ENCODE measurements at regions not wholly inside any gene's neighbourhood (a gene's known extent, or its start where the extent isn't known, plus 50 kb on each side); places are given as distances from the start of the nearest gene placed in this dataset.

DNA sequence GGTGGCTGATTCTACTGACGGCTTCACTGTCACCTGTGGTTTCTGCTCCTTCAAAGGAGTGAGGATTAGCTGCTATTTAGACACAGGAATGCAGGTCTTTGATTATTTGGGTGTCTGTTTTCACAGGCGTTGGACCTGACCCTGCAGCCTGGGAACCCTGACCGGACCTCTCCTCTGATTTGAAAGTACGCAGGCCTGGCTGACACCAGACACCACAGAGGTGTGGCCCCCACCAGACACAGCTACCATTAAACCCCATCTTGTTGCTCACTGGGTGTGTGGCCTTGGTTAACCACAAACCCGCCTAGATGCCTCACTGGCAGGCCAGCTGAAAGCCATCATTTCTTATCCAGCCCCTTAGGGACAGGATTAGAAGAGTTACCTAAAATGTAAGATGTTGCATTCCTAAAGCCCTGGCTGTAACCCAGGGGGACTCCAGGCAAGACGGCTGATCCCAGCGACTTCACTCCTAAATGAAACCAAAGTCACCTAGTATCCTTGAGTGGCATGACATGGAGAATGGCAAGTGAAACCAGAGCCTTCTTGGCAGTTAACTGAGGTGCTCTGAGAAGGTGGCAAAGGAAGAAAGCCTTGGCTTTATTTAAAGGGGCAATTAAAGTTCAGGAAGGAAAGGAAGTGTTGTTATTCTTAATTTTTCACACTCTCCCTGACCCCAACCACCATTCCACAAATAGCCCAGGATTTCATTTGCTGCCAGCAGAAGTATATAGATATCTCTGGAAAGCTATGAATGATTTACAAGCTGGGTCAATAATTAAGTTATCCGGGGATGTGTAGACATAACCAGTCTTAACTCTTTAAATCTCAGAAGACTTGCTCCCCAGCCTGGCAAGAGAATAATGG, 169.9 kb downstream of the QRSL1 start:
- H3K9me3 Mint-ChIP-seq = no peaks in the 10 kb centered on the region
- ATAC-seq (replicated peaks in 1 of 2) (peak in 1 of 2 donors; percentile 37), DNase-seq (no peak)
- peaks cover 20% of the 10 kb centered on the region for H3K27me3 Mint-ChIP-seq (ENCODE audit: low read depth)
- H3K4me1 Mint-ChIP-seq (ENCODE audit: low read depth) = no peaks in the 10 kb centered on the region
- no peak overlapping the region for H3K27ac Mint-ChIP-seq
- H3K4me3 Mint-ChIP-seq = no peak overlapping the region
- no peaks in the 10 kb centered on the region for H3K36me3 Mint-ChIP-seq (ENCODE audit: insufficient read depth in 2 of 2)

DNA sequence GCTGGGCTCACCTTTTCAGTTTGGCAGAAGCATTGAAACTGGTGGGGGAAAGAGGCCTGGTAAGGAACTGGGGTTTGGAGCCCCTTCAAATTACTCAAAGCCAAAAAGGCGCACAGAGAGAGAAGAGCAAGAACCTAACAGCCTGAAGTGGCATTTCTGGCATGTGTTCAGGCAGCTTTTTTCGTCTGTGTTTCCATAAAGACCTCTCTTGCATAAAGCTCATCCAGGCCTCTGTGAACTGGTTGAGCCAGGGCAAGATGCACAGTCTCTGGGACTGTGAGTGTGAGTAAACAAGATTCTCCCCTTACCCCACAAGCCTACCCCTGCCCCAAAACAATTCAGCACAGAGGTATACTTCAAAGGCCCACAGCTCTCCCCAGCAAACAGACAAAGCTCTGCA, 167.8 kb downstream of the QRSL1 start:
- Mint-ChIP-seq H3K4me1 (ENCODE audit: low read depth) (no peaks in the 10 kb centered on the region), H3K9me3 (no peaks in the 10 kb centered on the region), H3K27me3 (ENCODE audit: low read depth) (peaks cover 34% of the 10 kb centered on the region), H3K4me3 (no peak overlapping the region), H3K27ac (no peak overlapping the region), H3K36me3 (ENCODE audit: insufficient read depth in 2 of 2) (no peaks in the 10 kb centered on the region)
- DNase-seq (no peak), ATAC-seq (replicated peaks in 1 of 2) (no peak)

DNA sequence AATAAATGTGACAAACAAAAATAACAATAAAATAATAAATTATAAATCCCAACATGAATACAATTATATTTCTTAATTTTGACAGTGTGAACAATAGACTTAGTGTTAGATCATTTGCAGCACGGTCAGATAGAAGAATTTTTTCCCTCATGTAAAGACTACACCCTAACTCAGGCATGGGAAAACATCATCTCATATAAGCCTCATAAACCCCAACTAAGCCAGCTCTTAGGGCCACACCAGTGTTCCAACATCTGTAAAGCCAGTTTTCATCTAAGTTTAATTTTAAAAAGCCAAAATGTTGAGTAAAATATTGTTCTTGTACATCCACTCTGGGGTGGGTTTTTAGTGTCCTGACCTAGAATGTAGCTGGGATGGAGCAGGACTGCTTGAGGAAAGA, 167.4 kb downstream of the QRSL1 start:
- DNase-seq = no peak
- no peak overlapping the region for H3K4me3 Mint-ChIP-seq
- no peaks in the 10 kb centered on the region for H3K9me3 Mint-ChIP-seq
- H3K4me1 Mint-ChIP-seq (ENCODE audit: low read depth) = no peaks in the 10 kb centered on the region
- H3K36me3 Mint-ChIP-seq (ENCODE audit: insufficient read depth in 2 of 2) = no peaks in the 10 kb centered on the region
- no peak overlapping the region for H3K27ac Mint-ChIP-seq
- ATAC-seq (replicated peaks in 1 of 2) = no peak
- H3K27me3 Mint-ChIP-seq (ENCODE audit: low read depth) = peaks cover 34% of the 10 kb centered on the region

DNA sequence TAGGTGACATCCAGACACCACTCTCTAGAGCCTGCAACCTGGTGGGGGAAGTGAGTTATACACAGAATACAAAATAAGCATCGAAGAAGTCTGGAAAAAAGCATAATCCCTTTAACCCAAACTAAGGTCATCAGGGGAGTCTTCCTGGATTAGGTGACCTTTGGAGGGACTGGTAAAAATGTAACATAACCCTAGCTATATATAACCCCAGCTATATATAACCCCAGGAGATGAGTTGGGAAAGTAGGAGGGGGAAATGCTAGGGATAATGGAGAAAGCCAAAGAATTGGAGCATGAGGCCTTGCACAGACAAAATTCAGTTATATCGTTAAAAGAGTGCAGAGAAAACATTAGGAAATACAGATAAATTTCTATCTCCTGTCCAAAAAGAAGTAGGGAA, 164.8 kb downstream of the QRSL1 start:
- ATAC-seq (replicated peaks in 1 of 2) = no peak
- no peak overlapping the region for H3K4me3 Mint-ChIP-seq
- no peak overlapping the region for H3K27ac Mint-ChIP-seq
- peaks cover 17% of the 10 kb centered on the region for H3K27me3 Mint-ChIP-seq (ENCODE audit: low read depth)
- H3K4me1 Mint-ChIP-seq (ENCODE audit: low read depth) = no peaks in the 10 kb centered on the region
- no peaks in the 10 kb centered on the region for H3K36me3 Mint-ChIP-seq (ENCODE audit: insufficient read depth in 2 of 2)
- H3K9me3 Mint-ChIP-seq = no peaks in the 10 kb centered on the region
- DNase-seq = no peak

DNA sequence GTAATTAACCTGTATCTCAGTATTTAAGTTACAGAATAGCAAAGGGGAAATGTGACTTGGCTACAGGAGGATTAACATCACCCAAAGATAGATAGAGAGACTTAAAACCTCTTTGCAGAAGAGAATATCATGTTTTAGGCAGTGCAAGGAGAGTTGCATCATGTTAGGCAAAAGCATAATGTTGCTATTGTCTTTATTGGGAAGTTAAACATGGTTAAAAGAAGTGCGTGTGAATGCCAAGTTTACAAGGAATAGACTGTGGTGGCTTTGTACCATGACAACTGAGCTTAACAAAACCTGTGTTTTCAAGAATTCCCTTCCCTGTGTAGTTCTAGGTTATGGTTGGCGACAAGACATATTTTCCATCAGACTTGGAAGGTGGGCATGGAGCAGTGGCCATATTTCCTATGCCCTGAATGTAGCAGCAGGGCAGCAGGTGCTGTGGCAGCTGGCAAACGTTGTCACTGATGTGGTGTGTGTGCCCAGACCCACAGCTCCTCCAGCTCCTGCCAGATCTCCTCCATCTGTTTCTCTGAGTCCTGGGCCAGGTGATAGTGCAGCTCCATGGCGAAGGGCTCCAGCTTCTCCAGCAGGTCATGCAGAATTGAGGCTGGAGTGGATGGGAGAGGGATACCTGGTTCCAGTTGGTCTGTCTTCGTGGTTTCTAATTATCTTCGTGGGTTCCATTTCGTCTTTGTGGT, 163.3 kb downstream of the QRSL1 start:
- H3K27me3 Mint-ChIP-seq (ENCODE audit: low read depth) = peaks cover 17% of the 10 kb centered on the region
- H3K36me3 Mint-ChIP-seq (ENCODE audit: insufficient read depth in 2 of 2) = no peaks in the 10 kb centered on the region
- DNase-seq = no peak
- H3K9me3 Mint-ChIP-seq = no peaks in the 10 kb centered on the region
- no peak overlapping the region for H3K4me3 Mint-ChIP-seq
- H3K27ac Mint-ChIP-seq = no peak overlapping the region
- ATAC-seq (replicated peaks in 1 of 2) = no peak
- no peaks in the 10 kb centered on the region for H3K4me1 Mint-ChIP-seq (ENCODE audit: low read depth)

DNA sequence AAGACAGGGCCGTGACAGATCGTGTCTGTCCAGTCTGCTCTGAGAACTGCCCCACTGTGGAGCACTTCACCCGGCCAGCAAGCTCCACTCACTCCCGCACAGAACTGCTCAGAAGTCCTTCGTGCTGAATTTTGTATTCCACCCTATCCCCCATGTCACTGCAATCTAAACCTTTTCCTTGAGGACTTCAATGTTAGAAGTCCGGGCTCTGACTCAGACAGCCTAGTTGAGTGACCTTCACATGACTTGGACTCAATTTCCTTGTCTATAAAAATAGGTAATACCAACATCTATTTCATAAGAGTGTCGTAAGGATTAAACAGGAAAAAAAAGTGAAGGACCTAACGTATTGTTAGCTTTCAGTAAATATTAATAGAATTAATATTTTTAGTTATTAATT, 161.6 kb downstream of the QRSL1 start:
- H3K4me3 Mint-ChIP-seq = no peak overlapping the region
- DNase-seq (no peak), ATAC-seq (replicated peaks in 1 of 2) (no peak)
- H3K36me3 Mint-ChIP-seq (ENCODE audit: insufficient read depth in 2 of 2) = no peaks in the 10 kb centered on the region
- no peaks in the 10 kb centered on the region for H3K9me3 Mint-ChIP-seq
- peaks cover 23% of the 10 kb centered on the region for H3K27me3 Mint-ChIP-seq (ENCODE audit: low read depth)
- H3K4me1 Mint-ChIP-seq (ENCODE audit: low read depth) = no peaks in the 10 kb centered on the region
- no peak overlapping the region for H3K27ac Mint-ChIP-seq

DNA sequence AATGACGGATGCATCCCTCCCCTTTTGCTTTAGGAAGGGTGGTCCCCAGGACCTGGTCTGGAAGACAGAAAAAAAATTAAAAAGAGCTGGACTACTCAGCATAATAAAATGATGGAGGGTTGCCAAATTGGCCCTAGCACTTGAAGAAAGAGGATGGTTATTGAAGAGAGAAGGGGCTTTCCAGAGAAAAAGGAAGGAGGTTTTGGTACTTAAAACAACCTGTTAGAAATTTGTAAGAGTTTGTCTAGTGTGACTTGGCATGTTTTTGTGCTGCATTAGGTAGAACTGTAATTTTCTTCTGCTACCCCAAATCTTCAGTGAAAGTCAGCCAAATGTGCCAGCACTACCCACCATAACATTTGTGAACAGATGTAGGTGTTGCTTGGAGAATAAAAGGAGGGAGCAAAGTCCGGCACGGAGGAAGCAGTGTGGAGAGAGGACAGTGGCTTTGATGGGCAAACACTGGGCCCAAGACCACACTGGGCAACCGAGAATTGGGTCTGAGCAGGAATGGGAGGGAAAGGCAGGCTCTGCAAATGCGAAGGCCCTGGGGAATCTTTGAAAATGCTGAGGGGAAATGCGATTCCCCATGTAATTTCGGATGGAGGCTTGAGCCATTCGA, 160.9 kb downstream of the QRSL1 start:
- no peak overlapping the region for H3K4me3 Mint-ChIP-seq
- peaks cover 23% of the 10 kb centered on the region for H3K27me3 Mint-ChIP-seq (ENCODE audit: low read depth)
- no peaks in the 10 kb centered on the region for H3K9me3 Mint-ChIP-seq
- DNase-seq = no peak
- H3K27ac Mint-ChIP-seq = no peak overlapping the region
- no peaks in the 10 kb centered on the region for H3K4me1 Mint-ChIP-seq (ENCODE audit: low read depth)
- ATAC-seq (replicated peaks in 1 of 2) = no peak
- H3K36me3 Mint-ChIP-seq (ENCODE audit: insufficient read depth in 2 of 2) = no peaks in the 10 kb centered on the region

DNA sequence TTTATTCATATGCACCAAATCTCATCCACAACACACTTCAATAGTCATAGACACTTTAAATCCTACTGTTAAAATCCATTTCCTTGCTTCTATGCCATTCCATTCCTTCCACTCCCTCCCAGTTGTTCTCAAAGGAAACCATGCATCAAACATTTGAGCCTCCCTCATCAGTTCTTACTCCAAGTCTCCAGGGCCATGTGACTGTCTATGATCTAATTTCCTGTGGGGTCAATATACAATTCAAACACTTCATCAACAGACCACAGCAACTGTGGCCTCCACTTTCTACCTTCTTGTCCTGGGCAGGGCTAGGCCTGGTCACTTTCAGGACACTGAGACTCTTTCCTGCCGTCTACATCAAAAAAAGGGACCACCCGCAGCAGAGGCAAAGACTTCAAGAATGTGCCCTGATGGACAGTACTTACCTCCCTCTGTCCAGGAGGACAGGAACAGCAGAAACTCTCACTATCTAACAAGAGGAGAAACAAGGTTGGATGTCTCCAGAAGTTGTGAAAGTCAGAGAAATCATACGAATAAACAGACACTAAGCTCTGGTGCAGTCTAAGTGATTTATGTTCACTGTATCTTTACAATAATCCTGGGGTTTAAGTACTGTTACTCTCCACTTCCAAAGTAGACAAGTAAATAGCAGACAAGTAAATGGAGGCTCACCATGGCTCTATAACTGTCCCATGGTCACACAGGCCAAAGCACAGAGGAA, 160.2 kb downstream of the QRSL1 start:
- Mint-ChIP-seq H3K27ac (no peak overlapping the region), H3K4me1 (ENCODE audit: low read depth) (no peaks in the 10 kb centered on the region), H3K4me3 (no peak overlapping the region), H3K9me3 (no peaks in the 10 kb centered on the region), H3K27me3 (ENCODE audit: low read depth) (peaks cover 23% of the 10 kb centered on the region), H3K36me3 (ENCODE audit: insufficient read depth in 2 of 2) (no peaks in the 10 kb centered on the region)
- ATAC-seq (replicated peaks in 1 of 2) = no peak
- DNase-seq = no peak

DNA sequence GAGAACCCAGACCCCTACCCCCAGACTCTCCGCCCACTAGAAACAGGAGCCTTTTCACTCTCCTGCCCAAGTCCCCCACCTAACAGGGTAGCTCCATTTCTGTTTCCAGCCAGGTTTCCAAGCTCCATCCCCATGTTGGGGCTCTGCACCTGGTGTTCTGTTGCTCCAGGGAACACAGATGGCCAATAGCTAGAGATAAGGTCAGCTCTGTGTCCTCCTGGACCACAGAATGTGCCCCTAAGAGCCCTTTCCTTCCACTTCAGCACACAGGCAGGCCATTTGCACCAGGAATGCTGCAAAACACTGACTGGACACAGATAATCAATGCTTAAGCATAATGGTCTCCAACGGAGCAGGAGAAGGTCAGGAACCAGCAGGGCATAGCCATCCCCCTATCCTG, 159.4 kb downstream of the QRSL1 start:
- Mint-ChIP-seq H3K27me3 (ENCODE audit: low read depth) (peaks cover 14% of the 10 kb centered on the region), H3K4me3 (no peak overlapping the region), H3K9me3 (no peaks in the 10 kb centered on the region), H3K4me1 (ENCODE audit: low read depth) (no peaks in the 10 kb centered on the region), H3K36me3 (ENCODE audit: insufficient read depth in 2 of 2) (no peaks in the 10 kb centered on the region), H3K27ac (no peak overlapping the region)
- ATAC-seq (replicated peaks in 1 of 2) = no peak
- no peak for DNase-seq

DNA sequence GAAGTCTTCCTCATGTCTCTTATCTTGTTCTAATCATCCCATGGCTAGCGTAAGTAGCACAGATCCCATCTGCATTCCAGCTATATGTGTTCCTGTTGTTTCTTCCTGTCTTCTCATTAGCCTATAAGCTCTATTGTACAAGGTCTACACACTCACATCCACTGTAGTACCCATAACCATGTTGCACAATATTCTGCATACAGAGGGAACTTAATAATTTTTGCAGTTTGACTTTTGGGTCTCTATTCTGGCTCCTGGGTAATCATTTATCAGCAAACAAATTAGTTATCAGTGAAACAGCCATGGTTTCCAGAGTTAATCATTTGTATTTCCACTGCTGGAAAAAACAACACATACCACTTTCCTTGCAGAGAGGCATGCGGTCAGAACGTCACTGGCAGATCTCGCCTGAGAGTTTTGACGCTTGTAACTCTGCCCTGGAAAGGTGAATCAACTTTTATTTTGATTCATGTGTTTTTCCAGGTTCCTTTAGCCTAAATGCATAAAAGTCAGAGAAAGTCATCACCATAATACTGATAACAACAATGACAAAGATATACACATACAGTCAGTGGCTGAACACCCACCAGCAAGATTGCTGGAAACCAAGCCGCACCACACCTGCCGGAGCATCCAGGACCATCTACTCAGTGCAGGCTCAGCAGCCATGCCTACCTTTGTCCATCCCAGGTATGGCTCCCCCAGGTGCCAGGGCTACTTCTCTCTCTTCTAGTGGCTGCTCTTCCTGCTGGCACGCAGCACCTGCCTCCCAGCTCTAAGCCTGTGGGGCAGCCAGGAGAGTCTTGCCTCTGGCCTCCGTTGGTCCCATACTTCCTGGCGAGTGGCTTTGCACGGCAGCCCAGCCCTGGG, 158.2 kb downstream of the QRSL1 start:
- H3K27ac Mint-ChIP-seq = no peak overlapping the region

DNA sequence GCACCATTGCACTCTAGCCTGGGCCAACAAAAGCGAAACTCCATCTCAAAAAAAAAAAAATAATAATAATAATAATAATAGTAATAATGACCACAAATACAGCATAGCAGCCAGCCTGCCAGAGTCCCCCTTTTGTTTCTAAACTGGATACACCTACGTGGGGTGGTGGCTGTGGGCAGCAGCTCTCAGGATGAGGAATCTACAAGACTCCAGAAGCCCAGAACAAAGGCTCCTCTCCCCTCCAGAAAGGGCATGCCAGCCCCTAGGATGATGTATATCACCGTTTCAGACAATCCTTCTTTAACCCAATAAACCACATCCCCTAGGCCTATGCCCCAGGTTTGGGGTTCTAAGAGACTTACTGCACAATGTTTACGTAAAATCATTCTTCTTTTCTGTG, 155.9 kb downstream of the QRSL1 start:
- DNase-seq = no peak
- Mint-ChIP-seq H3K36me3 (ENCODE audit: insufficient read depth in 2 of 2) (no peaks in the 10 kb centered on the region), H3K27me3 (ENCODE audit: low read depth) (peaks cover 18% of the 10 kb centered on the region), H3K4me3 (no peak overlapping the region), H3K27ac (no peak overlapping the region), H3K9me3 (no peaks in the 10 kb centered on the region), H3K4me1 (ENCODE audit: low read depth) (no peaks in the 10 kb centered on the region)
- no peak for ATAC-seq (replicated peaks in 1 of 2)

More for the DNA sequence above, 158.2 kb downstream of the QRSL1 start:
- DNase-seq (no peak), ATAC-seq (replicated peaks in 1 of 2) (peak in 1 of 2 donors; percentile 58)
- Mint-ChIP-seq H3K36me3 (ENCODE audit: insufficient read depth in 2 of 2) (no peaks in the 10 kb centered on the region), H3K9me3 (no peaks in the 10 kb centered on the region), H3K4me3 (no peak overlapping the region), H3K27me3 (ENCODE audit: low read depth) (peaks cover 15% of the 10 kb centered on the region), H3K4me1 (ENCODE audit: low read depth) (no peaks in the 10 kb centered on the region)

Measured in activated T-cell treated with anti-CD3 and anti-CD28 coated beads, Interleukin-2, amount 50 U/mL, for 72 hours (primary cell).